GM23338 (cell line): ENCODE measurements at regions not wholly inside any gene's neighbourhood (a gene's known extent, or its start where the extent isn't known, plus 50 kb on each side); places are given as distances from the start of the nearest gene placed in this dataset.

ENCODE experiments used
- ATAC-seq: fragments of 200-7000 bp; cut with Tn5 transposase; 3 replicates; pipeline ENCODE4 v1.9.1; 2020
- DNase-seq: peaks from one replicate; pipeline ENCODE4 v3.0.0-alpha.2; 2015; ENCODE audit warnings: low spot score
- H2AFZ ChIP-seq: fragments of 200-600 bp; sonication (generic); 2 replicates; pipeline ENCODE4 v1.8.0; 2016; ENCODE audit warnings: antibody characterized with exemption, mild to moderate bottlenecking, moderate library complexity
- H3F3A ChIP-seq: fragments of 200-600 bp; sonication (generic); replicated peaks from 2 replicates; pipeline ENCODE4 v1.8.0; 2017; ENCODE audit warnings: antibody characterized with exemption, mixed run types, low read depth
- H3K27ac ChIP-seq: fragments of 200-600 bp; sonication (generic); 2 replicates; pipeline ENCODE4 v1.6.1; 2016; ENCODE audit warnings: low read depth
- H3K27me3 ChIP-seq: fragments of 200-600 bp; sonication (generic); 2 replicates; pipeline ENCODE4 v1.8.0; 2016; ENCODE audit warnings: mild to moderate bottlenecking, mixed run types, moderate library complexity; ENCODE audit not compliant: insufficient read depth
- H3K36me3 ChIP-seq: fragments of 200-600 bp; sonication (generic); 2 replicates; pipeline ENCODE4 v1.8.0; 2016; ENCODE audit warnings: mild to moderate bottlenecking; ENCODE audit not compliant: insufficient read depth
- H3K4me1 ChIP-seq: fragments of 200-600 bp; sonication (generic); 2 replicates; pipeline ENCODE4 v1.8.0; 2016; ENCODE audit warnings: mild to moderate bottlenecking, moderate library complexity; ENCODE audit not compliant: insufficient read depth
- H3K4me2 ChIP-seq: fragments of 200-600 bp; sonication (generic); 2 replicates; pipeline ENCODE4 v1.7.1; 2017; ENCODE audit warnings: mixed run types
- H3K4me3 ChIP-seq: fragments of 200-600 bp; sonication (generic); 2 replicates; pipeline ENCODE4 v1.6.1; 2016; ENCODE audit warnings: mixed run types
- H3K79me2 ChIP-seq: fragments of 200-600 bp; sonication (generic); replicated peaks from 2 replicates; pipeline ENCODE4 v1.8.0; 2017; ENCODE audit warnings: mild to moderate bottlenecking; ENCODE audit not compliant: insufficient read depth
- H3K9me2 ChIP-seq: fragments of 200-600 bp; sonication (generic); 2 replicates; pipeline ENCODE4 v1.8.0; 2017; ENCODE audit not compliant: insufficient read depth
- H4K20me1 ChIP-seq: fragments of 200-600 bp; sonication (generic); replicated peaks from 2 replicates; pipeline ENCODE4 v1.8.0; 2017; ENCODE audit warnings: mild to moderate bottlenecking; ENCODE audit not compliant: insufficient read depth
- H3K27ac Mint-ChIP-seq: 2 replicates; pipeline ENCODE4 v1.8.0; 2020; ENCODE audit warnings: inconsistent platforms, mild to moderate bottlenecking, moderate library complexity, mixed read lengths
- H3K27me3 Mint-ChIP-seq: 3 replicates; pipeline ENCODE4 v1.8.0; 2022; ENCODE audit warnings: low read depth, mild to moderate bottlenecking, moderate library complexity, mixed read lengths, inconsistent platforms; ENCODE audit not compliant: insufficient read depth, poor library complexity
- H3K36me3 Mint-ChIP-seq: 3 replicates; pipeline ENCODE4 v1.8.0; 2021; ENCODE audit warnings: low read depth, mild to moderate bottlenecking, inconsistent platforms, moderate library complexity, mixed read lengths
- H3K4me1 Mint-ChIP-seq: 3 replicates; pipeline ENCODE4 v1.8.0; 2020; ENCODE audit warnings: mild to moderate bottlenecking, inconsistent platforms, mixed read lengths
- H3K4me3 Mint-ChIP-seq: 3 replicates; pipeline ENCODE4 v1.8.0; 2021; ENCODE audit warnings: moderate library complexity, mild to moderate bottlenecking, inconsistent platforms, mixed read lengths
- H3K9me3 Mint-ChIP-seq: 3 replicates; pipeline ENCODE4 v1.8.0; 2020; ENCODE audit warnings: moderate library complexity, mild to moderate bottlenecking, inconsistent platforms, mixed read lengths
- CREB1 ChIP-seq: fragments of 250-450 bp; sonication (Bioruptor Pico); IDR thresholded peaks from 2 replicates; pipeline ENCODE4 v1.5.0; 2020; ENCODE audit warnings: low read depth, mild to moderate bottlenecking, moderate library complexity
- ETS1 ChIP-seq: IDR thresholded peaks from 2 replicates; pipeline ENCODE4 v1.6.1; 2016; ENCODE audit warnings: antibody characterized with exemption
- EZH2 ChIP-seq: fragments of 200-600 bp; sonication (generic); IDR thresholded peaks from one replicate; pipeline ENCODE4 v1.8.0; 2017; ENCODE audit warnings: antibody characterized with exemption, mild to moderate bottlenecking, low read depth; ENCODE audit not compliant: unreplicated experiment
- EZH2phosphoT487 ChIP-seq: fragments of 200-600 bp; sonication (generic); IDR thresholded peaks from one replicate; pipeline ENCODE4 v1.8.1; 2018; ENCODE audit warnings: antibody characterized with exemption; ENCODE audit not compliant: unreplicated experiment
- JUNB ChIP-seq: IDR thresholded peaks from one replicate; pipeline ENCODE4 v1.6.1; 2016; ENCODE audit warnings: antibody characterized with exemption; ENCODE audit not compliant: unreplicated experiment
- NANOG ChIP-seq: IDR thresholded peaks from 2 replicates; pipeline ENCODE4 v1.6.1; 2016; ENCODE audit warnings: antibody characterized with exemption, borderline replicate concordance
- POLR2AphosphoS5 ChIP-seq: IDR thresholded peaks from 2 replicates; pipeline ENCODE4 v1.6.1; 2016; ENCODE audit warnings: antibody characterized with exemption, low read depth
- REST ChIP-seq: IDR thresholded peaks from one replicate; pipeline ENCODE4 v1.6.1; 2018; ENCODE audit warnings: antibody characterized with exemption; ENCODE audit not compliant: unreplicated experiment
- ZNF114 ChIP-seq: fragments of 250-450 bp; sonication (Bioruptor Pico); IDR thresholded peaks from 2 replicates; pipeline ENCODE4 v1.5.0; 2020; ENCODE audit warnings: mild to moderate bottlenecking, moderate library complexity
- ZNF331 ChIP-seq: fragments of 250-450 bp; sonication (Bioruptor Pico); IDR thresholded peaks from 2 replicates; pipeline ENCODE4 v1.5.0; 2020; ENCODE audit warnings: low read depth, mild to moderate bottlenecking, moderate library complexity
- TF ChIP-seq, protein P1 (sequence below), 2 experiments: fragments of 200-600 bp in 1 of 2; sonication (generic) in 1 of 2; conservative IDR thresholded peaks; 2 replicates each; pipeline versions ENCODE4 v1.5.1 to v1.6.1; 2016 to 2017; ENCODE audit warnings: antibody characterized with exemption in 2 of 2, low read depth in 2 of 2, mild to moderate bottlenecking in 2 of 2, moderate library complexity in 1 of 2

- Mint-ChIP-seq H3K4me1 (peaks cover 3% of the 10 kb centered on the region; the same call in 1 of the 3 replicates), H3K4me3 (no peak overlapping the region), H3K9me3 (peaks cover 9% of the 10 kb centered on the region; the same call in 2 of the 3 replicates), H3K27me3 (no peaks in the 10 kb centered on the region), H3K36me3 (no peaks in the 10 kb centered on the region), H3K27ac (no peak overlapping the region)
- DNase-seq, result no peak
- TF ChIP-seq ZNF114 (CRISPR knock-in tag) (no peak), JUNB (no peak), REST (no peak), POLR2AphosphoS5 (no peak), EZH2phosphoT487 (no peak), NANOG (no peak), CREB1 (CRISPR knock-in tag) (no peak)
- TF ChIP-seq, protein P1, sequence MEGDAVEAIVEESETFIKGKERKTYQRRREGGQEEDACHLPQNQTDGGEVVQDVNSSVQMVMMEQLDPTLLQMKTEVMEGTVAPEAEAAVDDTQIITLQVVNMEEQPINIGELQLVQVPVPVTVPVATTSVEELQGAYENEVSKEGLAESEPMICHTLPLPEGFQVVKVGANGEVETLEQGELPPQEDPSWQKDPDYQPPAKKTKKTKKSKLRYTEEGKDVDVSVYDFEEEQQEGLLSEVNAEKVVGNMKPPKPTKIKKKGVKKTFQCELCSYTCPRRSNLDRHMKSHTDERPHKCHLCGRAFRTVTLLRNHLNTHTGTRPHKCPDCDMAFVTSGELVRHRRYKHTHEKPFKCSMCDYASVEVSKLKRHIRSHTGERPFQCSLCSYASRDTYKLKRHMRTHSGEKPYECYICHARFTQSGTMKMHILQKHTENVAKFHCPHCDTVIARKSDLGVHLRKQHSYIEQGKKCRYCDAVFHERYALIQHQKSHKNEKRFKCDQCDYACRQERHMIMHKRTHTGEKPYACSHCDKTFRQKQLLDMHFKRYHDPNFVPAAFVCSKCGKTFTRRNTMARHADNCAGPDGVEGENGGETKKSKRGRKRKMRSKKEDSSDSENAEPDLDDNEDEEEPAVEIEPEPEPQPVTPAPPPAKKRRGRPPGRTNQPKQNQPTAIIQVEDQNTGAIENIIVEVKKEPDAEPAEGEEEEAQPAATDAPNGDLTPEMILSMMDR (conservative IDR thresholded peaks at IDR 0.05; ENCODE audit: low read depth in 2 of 2), result no peak
- Histone ChIP-seq H3K4me2 (no peak overlapping the region), H3K36me3 (no peaks in the 10 kb centered on the region), H3K79me2 (no peaks in the 10 kb centered on the region), H3K27ac (no peak overlapping the region), H3K27me3 (no peaks in the 10 kb centered on the region), H3K9me2 (no peaks in the 10 kb centered on the region; the same call in 1 of the 2 replicates), H2AFZ (no peak overlapping the region), H3F3A (no peaks in the 10 kb centered on the region), H3K4me1 (no peaks in the 10 kb centered on the region), H3K4me3 (no peak overlapping the region), H4K20me1 (no peaks in the 10 kb centered on the region)
- ATAC-seq, result no peak
These were observed 921.4 kb upstream of the CELF2 start for GRCh38 chr10:10096296-10096695.

DNA sequence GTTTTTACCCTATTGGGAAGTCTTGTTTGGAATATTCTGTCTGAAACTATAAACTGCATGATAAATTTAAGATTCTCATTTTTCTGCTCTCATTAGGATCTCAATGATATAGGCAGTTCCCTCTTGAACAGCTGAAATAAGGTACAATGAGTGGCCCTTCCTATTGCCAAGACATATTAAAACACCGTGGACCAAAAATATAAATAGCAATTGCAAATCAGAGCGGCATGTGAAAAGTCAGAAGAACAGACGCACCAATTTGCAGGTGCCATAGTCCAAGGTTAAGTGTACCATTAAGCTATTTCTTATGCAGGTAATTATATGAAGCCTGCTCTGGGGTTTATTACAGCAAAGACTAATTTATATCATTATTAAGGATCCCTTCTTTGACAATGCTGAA lies 920.8 kb upstream of the CELF2 start:
- Mint-ChIP-seq H3K4me1 (peaks cover 3% of the 10 kb centered on the region; the same call in 1 of the 3 replicates), H3K27ac (no peak overlapping the region), H3K9me3 (peaks cover 9% of the 10 kb centered on the region; the same call in 2 of the 3 replicates), H3K4me3 (no peak overlapping the region), H3K27me3 (no peaks in the 10 kb centered on the region), H3K36me3 (no peaks in the 10 kb centered on the region)
- Histone ChIP-seq H3F3A (no peaks in the 10 kb centered on the region), H3K4me2 (no peak overlapping the region), H3K27ac (no peak overlapping the region), H3K9me2 (no peaks in the 10 kb centered on the region; the same call in 1 of the 2 replicates), H3K79me2 (no peaks in the 10 kb centered on the region), H3K4me1 (no peaks in the 10 kb centered on the region), H4K20me1 (no peaks in the 10 kb centered on the region), H3K4me3 (no peak overlapping the region), H3K27me3 (no peaks in the 10 kb centered on the region), H2AFZ (no peak overlapping the region), H3K36me3 (no peaks in the 10 kb centered on the region)
- DNase-seq (no peak), ATAC-seq (no peak)
- no peak for TF ChIP-seq CREB1 (CRISPR knock-in tag)
- TF ChIP-seq NANOG, result no peak
- no peak for TF ChIP-seq ZNF331 (CRISPR knock-in tag)
- no peak for TF ChIP-seq EZH2phosphoT487
- no peak for TF ChIP-seq ETS1
- no peak for TF ChIP-seq ZNF114 (CRISPR knock-in tag)
- TF ChIP-seq EZH2, result no peak
- TF ChIP-seq JUNB, result no peak
